Panc1 (cell line): ENCODE measurements at regions not wholly inside any gene's neighbourhood (a gene's known extent, or its start where the extent isn't known, plus 50 kb on each side); places are given as distances from the start of the nearest gene placed in this dataset.

Source experiments
- ATAC-seq: fragments of 200-7000 bp; cut with Tn5 transposase; 2 replicates; pipeline ENCODE4 v1.9.1; 2020; ENCODE audit warnings: mild to moderate bottlenecking, moderate library complexity
- BruUV-seq: library from RNA; stranded (reverse); fragments of 400-500 nt; replicated peaks from 2 replicates; lab custom pipeline; 2021; lab: Mats Ljungman, UMichigan
- CTCF ChIA-PET: fragments of 300-600 bp; sonication (Branson Sonifier 250); formaldehyde crosslinking; loops from one replicate; lab custom pipeline; 2022; ENCODE audit warnings: antibody characterized with exemption; lab: Charles Lee
- POLR2A ChIA-PET: fragments of 300-600 bp; sonication (Branson Sonifier 250); formaldehyde crosslinking; loops from one replicate; lab custom pipeline; 2022; ENCODE audit warnings: antibody characterized with exemption; lab: Charles Lee
- DNase-seq: peaks from one replicate; pipeline ENCODE4 v3.0.0-alpha.2; 2010; ENCODE audit warnings: low read depth, low spot score
- H3K27ac ChIP-seq: 2 replicates; pipeline ENCODE4 v1.5.1; 2011; ENCODE audit warnings: mild to moderate bottlenecking, low read length, inconsistent platforms
- H3K27me3 ChIP-seq: fragments of 200-500 bp; sonication (Bioruptor generic); 2 replicates; pipeline ENCODE4 v1.6.0; 2014; ENCODE audit warnings: low read length, inconsistent platforms; ENCODE audit not compliant: control insufficient read depth, insufficient read depth
- H3K36me3 ChIP-seq: fragments of 200-500 bp; sonication (Bioruptor generic); 2 replicates; pipeline ENCODE4 v1.5.1; 2014; ENCODE audit warnings: inconsistent platforms, mild to moderate bottlenecking, low read length, moderate library complexity; ENCODE audit not compliant: control insufficient read depth, insufficient read depth
- H3K4me1 ChIP-seq: 2 replicates; pipeline ENCODE4 v1.5.1; 2011; ENCODE audit warnings: inconsistent platforms, mild to moderate bottlenecking, low read length, moderate library complexity; ENCODE audit not compliant: control insufficient read depth, insufficient read depth
- H3K4me3 ChIP-seq, 2 experiments: 2 replicates each; pipeline ENCODE4 v1.5.1; 2011 to 2012; ENCODE audit warnings: low read depth in 2 of 2, low read length in 2 of 2, mild to moderate bottlenecking in 2 of 2, inconsistent platforms in 1 of 2, moderate library complexity in 1 of 2
- H3K9me3 ChIP-seq: fragments of 200-500 bp; sonication (Bioruptor generic); 2 replicates; pipeline ENCODE4 v1.5.1; 2014; ENCODE audit warnings: low read depth, mild to moderate bottlenecking, inconsistent platforms, low read length, moderate library complexity; ENCODE audit not compliant: control insufficient read depth, insufficient read depth
- POLR2AphosphoS5 ChIP-seq: IDR thresholded peaks from 2 replicates; pipeline ENCODE4 v1.6.1; 2012; ENCODE audit warnings: mild to moderate bottlenecking, low read depth, low read length, moderate library complexity
- SIN3A ChIP-seq: IDR thresholded peaks from 2 replicates; pipeline ENCODE4 v1.6.1; 2012; ENCODE audit warnings: low read depth, mild to moderate bottlenecking, low read length, moderate library complexity, borderline replicate concordance; ENCODE audit not compliant: insufficient read depth
- TCF7L2 ChIP-seq: IDR thresholded peaks from 2 replicates; pipeline ENCODE4 v1.6.1; 2011; ENCODE audit warnings: mild to moderate bottlenecking, low read depth, low read length, inconsistent platforms
- in situ Hi-C: cut with HindIII; loops from 2 replicates; pipeline ENCODE4 v1.10.0; 2016; ENCODE audit warnings: low sequenced_read_pairs, low pct_unique_long_range_greater_than_20kb
- intact Hi-C: fragments of 100-400 bp; cut with micrococcal nuclease; formaldehyde crosslinking; loops from one replicate; pipeline ENCODE4 v1.10.0; 2022; ENCODE audit not compliant: unreplicated experiment
- TF ChIP-seq, protein P1 (sequence below), 2 experiments: IDR thresholded peaks; 2 replicates each; pipeline ENCODE4 v1.6.1; 2011 to 2012; ENCODE audit warnings: low read depth in 2 of 2, control low read depth in 1 of 2, low read length in 1 of 2, mild to moderate bottlenecking in 1 of 2, moderate library complexity in 1 of 2; ENCODE audit not compliant: insufficient read depth in 1 of 2
- TF ChIP-seq, protein P2 (sequence below): fragments of 450-650 bp; IDR thresholded peaks from 2 replicates; pipeline ENCODE4 v1.5.1; 2017; ENCODE audit warnings: mild to moderate bottlenecking

DNA sequence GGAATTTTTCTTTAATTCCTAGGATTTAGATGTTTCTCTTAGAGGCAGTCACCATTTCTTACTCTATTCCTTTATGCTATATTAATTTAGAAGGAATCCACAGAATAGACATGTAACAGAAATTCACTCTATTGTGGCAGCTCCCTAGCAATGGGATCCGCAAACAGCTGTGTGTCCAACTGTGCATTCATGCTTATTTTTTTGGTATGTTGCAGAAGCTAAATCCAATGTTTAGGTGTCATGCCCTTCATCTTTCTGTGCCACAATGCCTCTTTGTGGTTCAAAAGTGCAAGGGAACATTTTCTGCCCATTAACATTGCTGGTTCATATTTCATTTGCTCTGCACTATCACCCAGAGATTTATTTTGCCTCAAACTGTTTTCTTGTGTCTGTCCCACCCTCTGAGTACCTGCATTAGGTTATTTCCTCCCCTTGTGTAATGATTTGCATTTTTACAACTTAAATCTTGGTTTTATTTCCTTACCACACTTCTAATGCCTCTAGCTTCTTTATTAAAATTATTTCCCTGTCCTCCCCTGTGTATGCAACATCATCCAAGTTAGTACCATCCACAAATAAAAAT is 816.5 kb downstream of the EFNA5 start:
- CTCF ChIA-PET, result no interaction called here
- Histone ChIP-seq H3K27ac (no peak overlapping the region), H3K36me3 (no peaks in the 10 kb centered on the region), H3K27me3 (no peaks in the 10 kb centered on the region), H3K4me3 (no peak overlapping the region), H3K9me3 (no peaks in the 10 kb centered on the region), H3K4me1 (no peaks in the 10 kb centered on the region)
- no peak for DNase-seq
- POLR2A ChIA-PET, result no interaction called here
- TF ChIP-seq SIN3A, result no peak
- TF ChIP-seq TCF7L2, result no peak
- no peak for TF ChIP-seq POLR2AphosphoS5
- TF ChIP-seq, protein P1, sequence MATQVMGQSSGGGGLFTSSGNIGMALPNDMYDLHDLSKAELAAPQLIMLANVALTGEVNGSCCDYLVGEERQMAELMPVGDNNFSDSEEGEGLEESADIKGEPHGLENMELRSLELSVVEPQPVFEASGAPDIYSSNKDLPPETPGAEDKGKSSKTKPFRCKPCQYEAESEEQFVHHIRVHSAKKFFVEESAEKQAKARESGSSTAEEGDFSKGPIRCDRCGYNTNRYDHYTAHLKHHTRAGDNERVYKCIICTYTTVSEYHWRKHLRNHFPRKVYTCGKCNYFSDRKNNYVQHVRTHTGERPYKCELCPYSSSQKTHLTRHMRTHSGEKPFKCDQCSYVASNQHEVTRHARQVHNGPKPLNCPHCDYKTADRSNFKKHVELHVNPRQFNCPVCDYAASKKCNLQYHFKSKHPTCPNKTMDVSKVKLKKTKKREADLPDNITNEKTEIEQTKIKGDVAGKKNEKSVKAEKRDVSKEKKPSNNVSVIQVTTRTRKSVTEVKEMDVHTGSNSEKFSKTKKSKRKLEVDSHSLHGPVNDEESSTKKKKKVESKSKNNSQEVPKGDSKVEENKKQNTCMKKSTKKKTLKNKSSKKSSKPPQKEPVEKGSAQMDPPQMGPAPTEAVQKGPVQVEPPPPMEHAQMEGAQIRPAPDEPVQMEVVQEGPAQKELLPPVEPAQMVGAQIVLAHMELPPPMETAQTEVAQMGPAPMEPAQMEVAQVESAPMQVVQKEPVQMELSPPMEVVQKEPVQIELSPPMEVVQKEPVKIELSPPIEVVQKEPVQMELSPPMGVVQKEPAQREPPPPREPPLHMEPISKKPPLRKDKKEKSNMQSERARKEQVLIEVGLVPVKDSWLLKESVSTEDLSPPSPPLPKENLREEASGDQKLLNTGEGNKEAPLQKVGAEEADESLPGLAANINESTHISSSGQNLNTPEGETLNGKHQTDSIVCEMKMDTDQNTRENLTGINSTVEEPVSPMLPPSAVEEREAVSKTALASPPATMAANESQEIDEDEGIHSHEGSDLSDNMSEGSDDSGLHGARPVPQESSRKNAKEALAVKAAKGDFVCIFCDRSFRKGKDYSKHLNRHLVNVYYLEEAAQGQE (IDR thresholded peaks at IDR 0.05; ENCODE audit: insufficient read depth in 1 of 2, low read depth in 2 of 2, low read length in 1 of 2), result no peak
- TF ChIP-seq, protein P2, sequence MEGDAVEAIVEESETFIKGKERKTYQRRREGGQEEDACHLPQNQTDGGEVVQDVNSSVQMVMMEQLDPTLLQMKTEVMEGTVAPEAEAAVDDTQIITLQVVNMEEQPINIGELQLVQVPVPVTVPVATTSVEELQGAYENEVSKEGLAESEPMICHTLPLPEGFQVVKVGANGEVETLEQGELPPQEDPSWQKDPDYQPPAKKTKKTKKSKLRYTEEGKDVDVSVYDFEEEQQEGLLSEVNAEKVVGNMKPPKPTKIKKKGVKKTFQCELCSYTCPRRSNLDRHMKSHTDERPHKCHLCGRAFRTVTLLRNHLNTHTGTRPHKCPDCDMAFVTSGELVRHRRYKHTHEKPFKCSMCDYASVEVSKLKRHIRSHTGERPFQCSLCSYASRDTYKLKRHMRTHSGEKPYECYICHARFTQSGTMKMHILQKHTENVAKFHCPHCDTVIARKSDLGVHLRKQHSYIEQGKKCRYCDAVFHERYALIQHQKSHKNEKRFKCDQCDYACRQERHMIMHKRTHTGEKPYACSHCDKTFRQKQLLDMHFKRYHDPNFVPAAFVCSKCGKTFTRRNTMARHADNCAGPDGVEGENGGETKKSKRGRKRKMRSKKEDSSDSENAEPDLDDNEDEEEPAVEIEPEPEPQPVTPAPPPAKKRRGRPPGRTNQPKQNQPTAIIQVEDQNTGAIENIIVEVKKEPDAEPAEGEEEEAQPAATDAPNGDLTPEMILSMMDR, result no peak
- intact Hi-C loops (no loop called here), in situ Hi-C loops (no loop called here)
- no peak for ATAC-seq
- no TSS peak for BruUV-seq

DNA sequence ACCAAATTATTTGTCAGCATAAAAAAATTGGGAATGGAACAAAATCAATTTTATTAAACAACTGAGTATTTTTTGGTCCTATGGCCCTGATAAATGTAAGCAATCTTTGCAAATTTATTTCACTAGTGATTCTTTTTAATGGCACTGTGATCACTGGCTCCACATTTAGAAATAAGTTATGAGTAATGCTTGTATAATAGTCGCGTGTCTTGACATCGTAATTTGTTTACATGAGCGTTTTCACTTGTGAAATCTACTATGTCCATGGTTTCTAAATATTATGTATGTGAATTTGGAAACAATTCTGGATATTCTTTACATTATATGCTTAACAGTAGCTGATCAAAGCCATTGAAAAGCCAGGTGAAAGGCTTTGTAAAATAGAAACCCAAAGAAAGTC is 817.5 kb downstream of the EFNA5 start:
- H3K4me1 ChIP-seq, result no peaks in the 10 kb centered on the region
- no peaks in the 10 kb centered on the region for H3K9me3 ChIP-seq
- H3K4me3 ChIP-seq, result no peak overlapping the region
- ATAC-seq, result no peak
- H3K36me3 ChIP-seq, result no peaks in the 10 kb centered on the region
- intact Hi-C loops (no loop called here), in situ Hi-C loops (no loop called here)
- BruUV-seq, result no TSS peak
- POLR2A ChIA-PET, result no interaction called here
- no peak overlapping the region for H3K27ac ChIP-seq
- CTCF ChIA-PET, result no interaction called here
- H3K27me3 ChIP-seq, result no peaks in the 10 kb centered on the region
- TF ChIP-seq, protein P2, result no peak
- no peak for TF ChIP-seq TCF7L2
- no peak for DNase-seq
